CD14-positive monocyte (primary cell): ENCODE measurements at regions not wholly inside any gene's neighbourhood (a gene's known extent, or its start where the extent isn't known, plus 50 kb on each side); places are given as distances from the start of the nearest gene placed in this dataset.

Experiments used
- DNase-seq, 3 donors: peaks; one replicate each; pipeline ENCODE4 v3.0.0-alpha.2; 2011 to 2022
- H2AFZ ChIP-seq: 2 replicates; pipeline ENCODE4 v1.6.0; 2012; ENCODE audit warnings: mild to moderate bottlenecking, low read depth, low read length, inconsistent platforms; ENCODE audit not compliant: insufficient read depth, poor library complexity, severe bottlenecking
- H3K27ac ChIP-seq, 2 donors: 1 replicate in 1 of 2; 2 replicates in 1 of 2; pipeline ENCODE4 v1.5.1; 2012 to 2013; ENCODE audit warnings: low read length in 2 of 2, control low read depth in 1 of 2, inconsistent platforms in 1 of 2, low read depth in 1 of 2, mild to moderate bottlenecking in 1 of 2
- H3K27me3 ChIP-seq, 2 donors: one replicate each; pipeline versions ENCODE4 v1.6.0 to v1.6.1; 2011 to 2013; ENCODE audit warnings: low read length in 2 of 2; ENCODE audit not compliant: control insufficient read depth in 2 of 2, insufficient read depth in 2 of 2
- H3K36me3 ChIP-seq, 2 donors: replicated peaks in 1 of 2; 1 replicate in 1 of 2; 2 replicates in 1 of 2; pipeline versions ENCODE4 v1.5.1 to v1.6.1; 2012 to 2013; ENCODE audit warnings: low read length in 2 of 2, control low read depth in 1 of 2, inconsistent platforms in 1 of 2, mild to moderate bottlenecking in 1 of 2; ENCODE audit not compliant: insufficient read depth in 2 of 2, control insufficient read depth in 1 of 2
- H3K4me1 ChIP-seq, 2 donors: 1 replicate in 1 of 2; 2 replicates in 1 of 2; pipeline versions ENCODE4 v1.5.1 to v1.6.1; 2012 to 2013; ENCODE audit warnings: low read length in 2 of 2, control low read depth in 1 of 2, inconsistent platforms in 1 of 2, mild to moderate bottlenecking in 1 of 2, moderate library complexity in 1 of 2; ENCODE audit not compliant: insufficient read depth in 2 of 2, control insufficient read depth in 1 of 2
- H3K4me2 ChIP-seq: replicated peaks from 2 replicates; pipeline ENCODE3; 2012; ENCODE audit warnings: low read length, moderate library complexity, mild to moderate bottlenecking; ENCODE audit not compliant: poor library complexity, severe bottlenecking; ENCODE audit errors: extremely low read depth
- H3K4me3 ChIP-seq, 3 experiments: fragments of 200-600 bp in 1 of 3; sonication (generic) in 1 of 3; replicated peaks in 1 of 3; 1 replicate in 2 of 3; 2 replicates in 1 of 3; pipeline ENCODE4 v1.5.1; 2011 to 2013; ENCODE audit warnings: low read length in 3 of 3, mild to moderate bottlenecking in 3 of 3, control low read depth in 2 of 3, low read depth in 2 of 3, inconsistent platforms in 1 of 3, moderate library complexity in 1 of 3
- H3K79me2 ChIP-seq: 2 replicates; pipeline ENCODE4 v1.6.0; 2012; ENCODE audit warnings: mild to moderate bottlenecking, control low read depth, inconsistent platforms, low read length, moderate library complexity; ENCODE audit not compliant: insufficient read depth
- H3K9ac ChIP-seq: 2 replicates; pipeline ENCODE4 v1.6.0; 2017; ENCODE audit warnings: low read length, mild to moderate bottlenecking; ENCODE audit not compliant: insufficient read depth, poor library complexity, severe bottlenecking
- H3K9me3 ChIP-seq, 2 donors: replicated peaks in 1 of 2; 1 replicate in 1 of 2; 2 replicates in 1 of 2; pipeline versions ENCODE4 v1.5.1 to v1.6.1; 2012 to 2013; ENCODE audit warnings: low read length in 2 of 2, control low read depth in 1 of 2; ENCODE audit not compliant: control insufficient read depth in 1 of 2, insufficient read depth in 1 of 2
- H4K20me1 ChIP-seq: 2 replicates; pipeline ENCODE4 v1.6.0; 2012; ENCODE audit warnings: mild to moderate bottlenecking, low read length, control low read depth, moderate library complexity; ENCODE audit not compliant: insufficient read depth
- H3K27ac Mint-ChIP-seq, 7 donors: one replicate each; pipeline ENCODE4 v1.8.0; 2020; ENCODE audit warnings: mild to moderate bottlenecking in 7 of 7, mixed read lengths in 7 of 7, moderate library complexity in 6 of 7, inconsistent platforms in 2 of 7
- H3K27me3 Mint-ChIP-seq, 3 donors: one replicate each; pipeline ENCODE4 v1.8.0; 2021 to 2022; ENCODE audit warnings: low read depth in 3 of 3, mild to moderate bottlenecking in 3 of 3, mixed read lengths in 3 of 3, moderate library complexity in 3 of 3, inconsistent platforms in 1 of 3
- H3K36me3 Mint-ChIP-seq, 2 donors: one replicate each; pipeline ENCODE4 v1.8.0; 2020; ENCODE audit warnings: mixed read lengths in 2 of 2, inconsistent platforms in 1 of 2, mild to moderate bottlenecking in 1 of 2
- H3K4me1 Mint-ChIP-seq: one replicate; pipeline ENCODE4 v1.8.0; 2020; ENCODE audit warnings: mild to moderate bottlenecking, mixed read lengths
- H3K4me3 Mint-ChIP-seq, 2 donors: one replicate each; pipeline ENCODE4 v1.8.0; 2020; ENCODE audit warnings: mild to moderate bottlenecking in 2 of 2, mixed read lengths in 2 of 2, moderate library complexity in 1 of 2
- H3K9me3 Mint-ChIP-seq, 7 donors: one replicate each; pipeline ENCODE4 v1.8.0; 2020 to 2022; ENCODE audit warnings: mixed read lengths in 7 of 7, mild to moderate bottlenecking in 6 of 7, moderate library complexity in 6 of 7, inconsistent platforms in 2 of 7
- CTCF ChIP-seq: fragments of 200-600 bp; IDR thresholded peaks from one replicate; pipeline ENCODE4 v1.8.0; 2022; ENCODE audit warnings: antibody characterized with exemption, mild to moderate bottlenecking
- WGBS: methylation state at CpG from one replicate; pipeline ENCODE4 v1.1.5; 2013; ENCODE audit warnings: missing lambda C conversion rate; ENCODE audit not compliant: insufficient coverage; 5-methylcytosine and 5-hydroxymethylcytosine counted together
- intact Hi-C, 2 donors: fragments of 100-400 bp; cut with micrococcal nuclease; formaldehyde crosslinking; loops; one replicate each; pipeline versions ENCODE4 v1.15.0 to v1.15.1; 2023

GRCh38 chr18:41370740-41371139, 584.3 kb upstream of the PIK3C3 start:
- WGBS = 92% methylated on average over 1 of the region's 4 CpGs
- no peaks in the 10 kb centered on the region for H3K79me2 ChIP-seq
- TF ChIP-seq CTCF = no peak
- no peaks in the 10 kb centered on the region for H3K9me3 ChIP-seq
- H3K27me3 ChIP-seq = no peaks in the 10 kb centered on the region
- no peak overlapping the region for H3K27ac Mint-ChIP-seq
- intact Hi-C loops = no loop called here
- no peak overlapping the region for H3K9ac ChIP-seq
- no peaks in the 10 kb centered on the region for H3K36me3 ChIP-seq
- no peak overlapping the region for H3K4me2 ChIP-seq
- DNase-seq = no peak
- H3K27ac ChIP-seq = no peak overlapping the region
- peaks cover 0 to 2% (median 0%) of the 10 kb centered on the region in 7 donors for H3K9me3 Mint-ChIP-seq
- H3K4me3 ChIP-seq = no peak overlapping the region
- no peak overlapping the region for H2AFZ ChIP-seq
- no peak overlapping the region for H3K4me3 Mint-ChIP-seq
- no peaks in the 10 kb centered on the region for H3K27me3 Mint-ChIP-seq
- H4K20me1 ChIP-seq = no peaks in the 10 kb centered on the region
- H3K36me3 Mint-ChIP-seq = no peaks in the 10 kb centered on the region
- no peaks in the 10 kb centered on the region for H3K4me1 Mint-ChIP-seq
- no peaks in the 10 kb centered on the region for H3K4me1 ChIP-seq

- no peak overlapping the region for H3K9ac ChIP-seq
- no peak overlapping the region for H3K4me3 ChIP-seq
- H2AFZ ChIP-seq = no peak overlapping the region
- WGBS = no CpG with 5 or more reads among the region's 2 CpGs
- Mint-ChIP-seq H3K36me3 (no peaks in the 10 kb centered on the region), H3K4me1 (no peaks in the 10 kb centered on the region), H3K9me3 (peaks cover 0 to 12% (median 7%) of the 10 kb centered on the region in 7 donors), H3K27ac (no peak overlapping the region), H3K4me3 (no peak overlapping the region), H3K27me3 (no peaks in the 10 kb centered on the region)
- TF ChIP-seq CTCF = no peak
- no peaks in the 10 kb centered on the region for H3K27me3 ChIP-seq
- no peaks in the 10 kb centered on the region for H3K36me3 ChIP-seq
- H4K20me1 ChIP-seq = no peaks in the 10 kb centered on the region
- no peak overlapping the region for H3K4me2 ChIP-seq
- H3K79me2 ChIP-seq = no peaks in the 10 kb centered on the region
- H3K9me3 ChIP-seq = peaks cover 0 to 13% of the 10 kb centered on the region in 2 donors
- intact Hi-C loops = no loop called here
- no peaks in the 10 kb centered on the region for H3K4me1 ChIP-seq
- no peak for DNase-seq
- H3K27ac ChIP-seq = no peak overlapping the region
Measured at GRCh38 chr18:41357708-41358107, 597.3 kb upstream of the PIK3C3 start.
